Pancreas (tissue), 10 donors: ENCODE measurements at regions not wholly inside any gene's neighbourhood (a gene's known extent, or its start where the extent isn't known, plus 50 kb on each side); places are given as distances from the start of the nearest gene placed in this dataset.
"Not testable (repeated sequence)": the region's sequence is repeated elsewhere in the genome, so short reads cannot be mapped to it uniquely, and the experiment has no call there.

ENCODE experiments used
- ATAC-seq, 4 donors: fragments of 200-7000 bp; cut with Tn5 transposase; one replicate each; pipeline versions ENCODE4 v1.8.0 to v1.9.1; 2020; ENCODE audit warnings: mild to moderate bottlenecking in 4 of 4, moderate library complexity in 4 of 4
- DNase-seq, 6 donors: peaks; one replicate each; pipeline ENCODE4 v3.0.0-alpha.2; 2020
- FAIRE-seq: peaks from 2 replicates; lab custom pipeline; 2012; peaks lifted over from hg19 to GRCh38; lab: Jason Lieb, UNC
- H3K27ac ChIP-seq, 4 donors: fragments of 200-600 bp; sonication (generic); 1 replicate in 3 of 4; 2 replicates in 1 of 4; pipeline versions ENCODE4 v1.5.0 to v1.8.0; 2020
- H3K27me3 ChIP-seq, 4 donors: fragments of 200-600 bp; one replicate each; pipeline ENCODE4 v1.8.0; 2021
- H3K36me3 ChIP-seq, 3 donors: fragments of 200-600 bp; sonication (generic) in 1 of 3; one replicate each; pipeline versions ENCODE4 v1.5.0 to v1.8.0; 2020 to 2021
- H3K4me1 ChIP-seq, 3 donors: fragments of 200-600 bp; one replicate each; pipeline ENCODE4 v1.8.0; 2021
- H3K4me3 ChIP-seq, 4 donors: fragments of 200-600 bp; sonication (generic) in 2 of 4; one replicate each; pipeline versions ENCODE4 v1.5.0 to v1.8.0; 2020 to 2021
- H3K9me3 ChIP-seq, 4 donors: fragments of 200-600 bp; one replicate each; pipeline ENCODE4 v1.8.0; 2021
- WGBS, 2 donors: extraction: QIAGEN DNeasy Blood & Tissue Kit; methylation state at CpG; one replicate each; pipeline ENCODE4 v1.1.7; 2013; 5-methylcytosine and 5-hydroxymethylcytosine counted together
- intact Hi-C, 3 donors: fragments of 100-400 bp; cut with DNase I; formaldehyde crosslinking; loops; one replicate each; pipeline versions ENCODE4 v1.11.1 to v1.14.2; 2022
- TF ChIP-seq, protein P1 (sequence below), 4 donors: fragments of 200-600 bp; sonication (generic) in 3 of 4; IDR thresholded peaks; one replicate each; pipeline versions ENCODE4 v1.5.0 to v1.8.0; 2021; ENCODE audit warnings: antibody characterized with exemption in 4 of 4
- donor health status: healthy with polysubstance abuse.
- donor health status: DM: no; HTN: no; CAD: no; lungs with moderate emphysema.
- donor health status: DM: no; HTN: no; CAD: no.
- donor health status: control.
- donor health status: control.
- donor health status: Bipolar disorder and iron deficiency.
- donor health status: DM: yes; HTN: yes; CAD: no.
- donor health status: DM: no; HTN: no; CAD: no.
- donor health status: DM: no; HTN: no; CAD: no.
- donor health status: DM: yes; HTN: yes; CAD: no.

DNA sequence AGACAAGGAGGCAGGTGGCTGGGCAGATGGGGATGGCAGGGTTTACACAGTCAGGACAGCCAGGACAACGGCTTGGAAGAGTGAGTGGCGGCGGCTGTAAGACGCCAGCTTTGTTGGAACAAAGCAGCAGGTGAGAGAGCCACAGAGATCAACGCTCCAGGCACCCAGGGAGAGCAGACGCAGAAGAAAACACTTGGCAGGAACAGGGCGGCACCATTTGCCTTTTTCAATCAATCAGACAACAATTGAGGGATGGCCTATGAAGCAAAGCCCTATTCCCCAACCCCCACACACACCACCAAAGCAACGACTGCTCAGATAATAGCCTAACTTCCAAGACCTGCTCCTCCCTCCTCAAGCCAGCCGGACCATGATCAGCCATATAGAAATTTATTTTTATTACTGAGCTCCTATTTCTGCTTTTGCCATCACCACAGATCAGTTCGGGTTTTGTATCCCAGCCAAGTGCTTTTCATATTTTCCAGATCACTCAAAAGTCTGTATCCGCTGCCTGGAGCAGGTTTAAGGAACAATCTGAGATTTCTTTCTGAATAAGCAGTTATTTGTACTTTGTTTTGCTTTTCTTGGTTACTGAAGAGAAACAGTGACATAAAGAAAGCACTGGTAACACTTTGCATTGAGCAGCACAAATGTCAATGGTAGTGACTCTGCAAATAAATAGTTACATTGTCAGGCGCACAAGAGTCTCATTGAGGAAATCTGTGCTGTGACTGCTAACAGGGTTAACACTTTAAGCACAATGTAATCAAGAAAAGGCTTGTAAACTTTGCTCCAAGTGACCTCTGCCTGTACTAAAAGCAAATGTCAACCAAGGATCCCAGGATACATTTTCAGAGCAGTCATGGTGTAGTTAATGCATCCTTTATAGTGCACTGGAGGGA is 81.8 kb upstream of the RBPJ start:
- FAIRE-seq: no peak
- H3K27me3 ChIP-seq: no peaks in the 10 kb centered on the region
- intact Hi-C loops: no loop called here
- DNase-seq: no peak
- no peak overlapping the region for H3K27ac ChIP-seq
- peak in 2 of 4 donors; percentile 50 to 53 for ATAC-seq
- no peaks in the 10 kb centered on the region for H3K9me3 ChIP-seq
- no peaks in the 10 kb centered on the region for H3K4me1 ChIP-seq
- 59 to 62% methylated on average over 12 of the region's 12 CpGs for WGBS, 2 donors
- H3K36me3 ChIP-seq: no peaks in the 10 kb centered on the region
- H3K4me3 ChIP-seq: no peak overlapping the region
- TF ChIP-seq, protein P1, sequence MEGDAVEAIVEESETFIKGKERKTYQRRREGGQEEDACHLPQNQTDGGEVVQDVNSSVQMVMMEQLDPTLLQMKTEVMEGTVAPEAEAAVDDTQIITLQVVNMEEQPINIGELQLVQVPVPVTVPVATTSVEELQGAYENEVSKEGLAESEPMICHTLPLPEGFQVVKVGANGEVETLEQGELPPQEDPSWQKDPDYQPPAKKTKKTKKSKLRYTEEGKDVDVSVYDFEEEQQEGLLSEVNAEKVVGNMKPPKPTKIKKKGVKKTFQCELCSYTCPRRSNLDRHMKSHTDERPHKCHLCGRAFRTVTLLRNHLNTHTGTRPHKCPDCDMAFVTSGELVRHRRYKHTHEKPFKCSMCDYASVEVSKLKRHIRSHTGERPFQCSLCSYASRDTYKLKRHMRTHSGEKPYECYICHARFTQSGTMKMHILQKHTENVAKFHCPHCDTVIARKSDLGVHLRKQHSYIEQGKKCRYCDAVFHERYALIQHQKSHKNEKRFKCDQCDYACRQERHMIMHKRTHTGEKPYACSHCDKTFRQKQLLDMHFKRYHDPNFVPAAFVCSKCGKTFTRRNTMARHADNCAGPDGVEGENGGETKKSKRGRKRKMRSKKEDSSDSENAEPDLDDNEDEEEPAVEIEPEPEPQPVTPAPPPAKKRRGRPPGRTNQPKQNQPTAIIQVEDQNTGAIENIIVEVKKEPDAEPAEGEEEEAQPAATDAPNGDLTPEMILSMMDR (IDR thresholded peaks at IDR 0.05): no peak

DNA sequence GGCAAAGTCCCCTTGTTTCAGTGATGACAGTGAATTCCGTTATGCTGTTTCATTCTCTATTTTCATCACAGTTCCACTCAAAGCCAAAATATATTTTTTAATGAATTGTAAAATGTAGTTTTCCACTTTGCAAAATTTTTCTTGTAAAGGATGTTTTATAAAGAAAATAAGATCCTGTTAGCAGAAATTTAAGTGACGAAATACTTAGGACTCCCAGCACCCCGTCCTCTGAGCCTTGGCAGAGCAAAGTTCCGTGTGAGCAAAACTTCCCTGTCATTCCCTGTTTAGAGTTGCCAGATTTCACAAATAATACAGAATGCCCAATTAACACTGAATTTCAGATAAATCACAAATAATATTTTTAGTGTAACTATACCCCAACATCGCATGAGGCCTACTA is 81.0 kb upstream of the RBPJ start:
- Histone ChIP-seq H3K27ac (no peak overlapping the region), H3K36me3 (no peaks in the 10 kb centered on the region), H3K27me3 (no peaks in the 10 kb centered on the region), H3K9me3 (no peaks in the 10 kb centered on the region), H3K4me1 (no peaks in the 10 kb centered on the region), H3K4me3 (no peak overlapping the region)
- WGBS, 2 donors: 93 to 94% methylated on average over 5 of the region's 5 CpGs
- DNase-seq (no peak), FAIRE-seq (no peak), ATAC-seq (no peak)
- intact Hi-C loops: no loop called here
- TF ChIP-seq, protein P1 (IDR thresholded peaks at IDR 0.05): no peak

DNA sequence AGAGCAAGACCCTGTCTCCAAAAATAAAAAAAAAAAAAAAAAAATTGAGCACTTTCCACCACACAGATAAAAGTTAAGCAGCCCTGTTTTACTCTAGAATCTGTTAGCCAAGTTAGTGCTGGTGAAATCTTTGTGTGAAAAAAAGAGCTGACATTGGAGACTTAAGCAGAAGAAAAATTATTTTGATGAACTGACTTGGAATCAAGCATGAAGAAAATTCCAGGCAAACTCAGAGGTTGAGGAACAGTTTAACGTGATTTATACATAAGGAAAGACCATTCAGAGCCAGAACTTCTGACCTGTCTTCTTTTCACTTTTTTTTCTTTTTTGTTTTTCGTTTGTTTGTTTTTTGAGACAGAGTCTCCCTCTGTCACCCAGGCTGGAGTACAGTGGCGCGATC is 79.6 kb upstream of the RBPJ start:
- TF ChIP-seq, protein P1 (IDR thresholded peaks at IDR 0.05): no peak
- Histone ChIP-seq H3K27me3 (no peaks in the 10 kb centered on the region), H3K4me1 (no peaks in the 10 kb centered on the region), H3K4me3 (no peak overlapping the region), H3K27ac (no peak overlapping the region), H3K36me3 (no peaks in the 10 kb centered on the region), H3K9me3 (no peaks in the 10 kb centered on the region)
- DNase-seq (no peak), ATAC-seq (no peak), FAIRE-seq (no peak)
- intact Hi-C loops: no loop called here
- WGBS, 2 donors: 84 to 85% methylated on average over 4 of the region's 4 CpGs

DNA sequence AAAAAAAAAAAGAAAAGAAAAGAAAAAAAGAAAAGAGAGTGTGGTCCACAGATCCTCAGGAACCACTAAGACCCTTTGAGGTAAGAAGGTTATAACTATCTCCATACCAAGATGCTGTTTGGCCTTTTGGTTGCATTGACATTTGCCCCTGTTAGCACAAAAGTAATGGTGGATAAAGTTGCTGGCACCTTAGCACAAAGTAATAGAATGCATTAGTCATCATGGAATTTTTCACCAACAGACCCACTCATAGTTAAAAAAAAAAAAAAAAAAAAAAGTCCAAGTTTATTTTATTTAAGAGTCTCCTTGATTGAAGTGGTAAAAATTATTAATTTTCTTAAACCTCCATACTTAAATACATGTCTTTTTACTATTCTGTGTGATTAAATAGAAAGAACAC is 78.4 kb upstream of the RBPJ start:
- no peaks in the 10 kb centered on the region for H3K27me3 ChIP-seq
- DNase-seq: no peak
- H3K4me3 ChIP-seq: no peak overlapping the region
- H3K36me3 ChIP-seq: no peaks in the 10 kb centered on the region
- no peaks in the 10 kb centered on the region for H3K9me3 ChIP-seq
- no peak for ATAC-seq
- FAIRE-seq: no peak
- H3K4me1 ChIP-seq: no peaks in the 10 kb centered on the region
- TF ChIP-seq, protein P1 (IDR thresholded peaks at IDR 0.05): no peak
- H3K27ac ChIP-seq: no peak overlapping the region
- intact Hi-C loops: no loop called here

DNA sequence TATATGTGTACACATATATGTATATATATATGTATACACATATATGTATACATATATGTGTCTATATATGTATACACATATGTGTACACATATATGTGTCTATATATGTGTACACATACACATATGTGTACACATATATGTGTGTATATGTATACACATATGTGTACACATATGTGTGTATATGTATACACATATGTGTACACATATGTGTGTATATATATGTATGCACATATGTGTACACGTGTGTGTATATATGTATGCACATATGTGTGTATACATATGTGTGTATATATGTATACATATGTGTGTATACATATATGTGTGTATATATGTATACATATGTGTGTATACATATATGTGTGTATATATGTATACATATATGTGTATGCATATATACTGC is 76.7 kb upstream of the RBPJ start:
- H3K27me3 ChIP-seq, intact Hi-C loops, H3K27ac ChIP-seq, H3K4me1 ChIP-seq, H3K9me3 ChIP-seq, H3K4me3 ChIP-seq, DNase-seq, ATAC-seq, H3K36me3 ChIP-seq: not testable (repeated sequence)
- 0 to 21% methylated on average over 1 of the region's 1 CpG for WGBS, 2 donors
- FAIRE-seq: peak; percentile 93
